ENCODE measurements at regions not wholly inside any gene's neighbourhood (a gene's known extent, or its start where the extent isn't known, plus 50 kb on each side); places are given as distances from the start of the nearest gene placed in this dataset.

DNA sequence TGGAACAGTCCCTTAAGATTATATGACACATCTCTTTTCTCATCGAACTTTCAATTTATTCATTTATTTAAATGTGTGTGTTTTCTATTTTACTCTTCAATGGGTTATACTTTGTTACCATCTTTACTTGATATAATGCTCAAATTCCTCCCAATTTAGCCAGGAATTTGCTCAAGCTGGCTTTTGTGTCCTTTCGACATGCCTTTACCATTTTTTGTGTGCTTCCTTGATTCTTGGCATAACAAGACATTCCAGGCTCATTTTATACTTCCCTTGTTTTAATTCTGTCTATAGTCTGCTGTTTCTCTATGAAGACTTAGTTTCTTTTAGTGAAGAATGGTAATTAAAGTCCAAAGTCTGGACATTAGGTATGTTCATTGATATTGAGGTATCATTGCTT is 315.8 kb downstream of the AEBP2 start:
- no peak for TF ChIP-seq POLR2A (IDR thresholded peaks at IDR 0.05)
- TF ChIP-seq, protein P1, sequence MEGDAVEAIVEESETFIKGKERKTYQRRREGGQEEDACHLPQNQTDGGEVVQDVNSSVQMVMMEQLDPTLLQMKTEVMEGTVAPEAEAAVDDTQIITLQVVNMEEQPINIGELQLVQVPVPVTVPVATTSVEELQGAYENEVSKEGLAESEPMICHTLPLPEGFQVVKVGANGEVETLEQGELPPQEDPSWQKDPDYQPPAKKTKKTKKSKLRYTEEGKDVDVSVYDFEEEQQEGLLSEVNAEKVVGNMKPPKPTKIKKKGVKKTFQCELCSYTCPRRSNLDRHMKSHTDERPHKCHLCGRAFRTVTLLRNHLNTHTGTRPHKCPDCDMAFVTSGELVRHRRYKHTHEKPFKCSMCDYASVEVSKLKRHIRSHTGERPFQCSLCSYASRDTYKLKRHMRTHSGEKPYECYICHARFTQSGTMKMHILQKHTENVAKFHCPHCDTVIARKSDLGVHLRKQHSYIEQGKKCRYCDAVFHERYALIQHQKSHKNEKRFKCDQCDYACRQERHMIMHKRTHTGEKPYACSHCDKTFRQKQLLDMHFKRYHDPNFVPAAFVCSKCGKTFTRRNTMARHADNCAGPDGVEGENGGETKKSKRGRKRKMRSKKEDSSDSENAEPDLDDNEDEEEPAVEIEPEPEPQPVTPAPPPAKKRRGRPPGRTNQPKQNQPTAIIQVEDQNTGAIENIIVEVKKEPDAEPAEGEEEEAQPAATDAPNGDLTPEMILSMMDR (IDR thresholded peaks at IDR 0.05) = no peak

Measured in heart left ventricle (tissue), 13 donors.